Colonic mucosa (tissue), 4 donors: ENCODE measurements at regions not wholly inside any gene's neighbourhood (a gene's known extent, or its start where the extent isn't known, plus 50 kb on each side); places are given as distances from the start of the nearest gene placed in this dataset.

Experiments
- DNase-seq: peaks from one replicate; pipeline ENCODE4 v3.0.0-alpha.2; 2020
- H3K27ac ChIP-seq: fragments of 200-600 bp; one replicate; pipeline ENCODE4 v1.8.0; 2021
- H3K27me3 ChIP-seq: fragments of 200-600 bp; one replicate; pipeline ENCODE4 v1.8.0; 2021
- H3K36me3 ChIP-seq: fragments of 200-600 bp; one replicate; pipeline ENCODE4 v1.8.0; 2021
- H3K4me1 ChIP-seq: fragments of 200-600 bp; one replicate; pipeline ENCODE4 v1.8.0; 2021; ENCODE audit warnings: mild to moderate bottlenecking
- H3K4me3 ChIP-seq: fragments of 200-600 bp; one replicate; pipeline ENCODE4 v1.8.0; 2021
- H3K9ac ChIP-seq, 2 donors: one replicate each; pipeline ENCODE4 v1.7.0; 2013; ENCODE audit warnings: control low read depth in 2 of 2, low read depth in 2 of 2, low read length in 2 of 2
- H3K9me3 ChIP-seq: fragments of 200-600 bp; one replicate; pipeline ENCODE4 v1.8.0; 2021
- intact Hi-C: fragments of 100-400 bp; cut with DNase I; formaldehyde crosslinking; loops from one replicate; pipeline ENCODE4 v1.14.1; 2022
- TF ChIP-seq, protein P1 (sequence below): fragments of 200-600 bp; IDR thresholded peaks from one replicate; pipeline ENCODE4 v1.8.0; 2022; ENCODE audit warnings: antibody characterized with exemption, mild to moderate bottlenecking
- donor health status: healthy.
- donor health status: DM: no; HTN: no; CAD: no.
- donor health status: DM: no; HTN: no; CAD: no.

DNA sequence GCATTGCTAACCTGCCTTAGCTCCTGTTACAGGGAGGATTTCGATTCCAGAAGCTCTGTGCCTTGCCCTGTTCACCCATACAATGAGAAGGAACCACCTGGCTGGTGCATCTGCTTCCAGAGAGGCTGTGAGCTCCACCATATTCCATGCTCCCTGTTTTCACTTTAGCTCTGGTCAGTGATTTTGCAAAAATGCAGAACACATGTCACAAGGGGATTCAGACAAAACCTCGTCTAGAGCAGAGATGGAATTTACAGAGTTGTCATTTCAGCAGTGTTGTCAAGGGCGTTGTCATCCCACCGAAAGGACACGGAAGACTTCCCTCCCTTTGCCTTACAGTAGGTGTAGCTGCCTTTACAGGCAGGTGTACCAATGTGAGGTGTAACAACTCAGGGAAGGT is 223.0 kb upstream of the ARID1B start:
- Histone ChIP-seq H3K36me3 (no peaks in the 10 kb centered on the region), H3K27ac (no peak overlapping the region), H3K9me3 (no peaks in the 10 kb centered on the region), H3K4me3 (no peak overlapping the region), H3K27me3 (no peaks in the 10 kb centered on the region), H3K9ac (no peak overlapping the region), H3K4me1 (no peaks in the 10 kb centered on the region)
- no peak for DNase-seq
- TF ChIP-seq, protein P1, sequence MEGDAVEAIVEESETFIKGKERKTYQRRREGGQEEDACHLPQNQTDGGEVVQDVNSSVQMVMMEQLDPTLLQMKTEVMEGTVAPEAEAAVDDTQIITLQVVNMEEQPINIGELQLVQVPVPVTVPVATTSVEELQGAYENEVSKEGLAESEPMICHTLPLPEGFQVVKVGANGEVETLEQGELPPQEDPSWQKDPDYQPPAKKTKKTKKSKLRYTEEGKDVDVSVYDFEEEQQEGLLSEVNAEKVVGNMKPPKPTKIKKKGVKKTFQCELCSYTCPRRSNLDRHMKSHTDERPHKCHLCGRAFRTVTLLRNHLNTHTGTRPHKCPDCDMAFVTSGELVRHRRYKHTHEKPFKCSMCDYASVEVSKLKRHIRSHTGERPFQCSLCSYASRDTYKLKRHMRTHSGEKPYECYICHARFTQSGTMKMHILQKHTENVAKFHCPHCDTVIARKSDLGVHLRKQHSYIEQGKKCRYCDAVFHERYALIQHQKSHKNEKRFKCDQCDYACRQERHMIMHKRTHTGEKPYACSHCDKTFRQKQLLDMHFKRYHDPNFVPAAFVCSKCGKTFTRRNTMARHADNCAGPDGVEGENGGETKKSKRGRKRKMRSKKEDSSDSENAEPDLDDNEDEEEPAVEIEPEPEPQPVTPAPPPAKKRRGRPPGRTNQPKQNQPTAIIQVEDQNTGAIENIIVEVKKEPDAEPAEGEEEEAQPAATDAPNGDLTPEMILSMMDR, result no peak
- intact Hi-C loops, result no loop called here

DNA sequence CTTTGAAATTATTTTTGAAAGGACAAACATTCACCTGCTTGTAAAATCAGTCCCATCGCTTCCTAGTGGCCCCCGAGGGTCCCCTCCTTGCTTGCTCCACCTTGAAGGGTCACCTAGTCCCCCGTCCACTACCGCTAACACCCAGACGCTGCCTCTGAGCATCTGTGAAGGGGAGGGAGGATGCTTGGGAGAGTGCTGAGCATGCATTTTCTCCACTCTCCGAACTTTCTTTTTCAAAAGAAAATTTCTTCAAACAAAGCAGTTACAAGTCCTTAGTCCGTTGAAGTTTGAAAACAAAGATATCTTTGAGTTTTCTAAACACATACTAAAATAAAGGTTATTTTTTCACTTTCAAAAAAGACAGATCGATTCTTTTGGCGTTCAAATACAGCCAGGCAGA is 224.3 kb upstream of the ARID1B start:
- TF ChIP-seq, protein P1, result no peak
- Histone ChIP-seq H3K9me3 (no peaks in the 10 kb centered on the region), H3K9ac (no peak overlapping the region), H3K4me3 (no peak overlapping the region), H3K36me3 (no peaks in the 10 kb centered on the region), H3K27me3 (no peaks in the 10 kb centered on the region), H3K27ac (no peak overlapping the region), H3K4me1 (no peaks in the 10 kb centered on the region)
- intact Hi-C loops, result no loop called here
- no peak for DNase-seq

DNA sequence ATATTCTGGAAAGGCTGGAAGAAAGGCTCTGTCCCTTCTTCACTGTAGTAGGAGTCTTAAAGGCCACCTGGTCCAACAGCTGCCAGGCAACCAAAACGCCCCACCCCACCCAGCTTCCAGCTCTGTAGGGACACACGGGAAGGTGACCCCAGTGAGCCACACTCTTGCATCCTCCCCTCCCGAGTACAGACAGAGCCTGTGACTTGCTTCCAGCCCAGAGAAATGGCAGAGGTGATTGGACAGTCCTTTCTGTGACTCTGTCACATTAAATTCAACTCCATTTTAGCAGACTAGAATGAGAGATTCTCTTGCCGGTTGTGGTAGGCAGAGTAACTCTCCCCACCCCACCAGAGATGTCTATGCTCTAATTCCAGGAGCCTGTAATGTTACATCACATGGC is 226.2 kb upstream of the ARID1B start:
- TF ChIP-seq, protein P1, result no peak
- H3K4me1 ChIP-seq, result no peaks in the 10 kb centered on the region
- intact Hi-C loops, result no loop called here
- H3K9ac ChIP-seq, result no peak overlapping the region
- no peaks in the 10 kb centered on the region for H3K9me3 ChIP-seq
- no peaks in the 10 kb centered on the region for H3K27me3 ChIP-seq
- no peaks in the 10 kb centered on the region for H3K36me3 ChIP-seq
- no peak for DNase-seq
- H3K4me3 ChIP-seq, result no peak overlapping the region
- no peak overlapping the region for H3K27ac ChIP-seq

DNA sequence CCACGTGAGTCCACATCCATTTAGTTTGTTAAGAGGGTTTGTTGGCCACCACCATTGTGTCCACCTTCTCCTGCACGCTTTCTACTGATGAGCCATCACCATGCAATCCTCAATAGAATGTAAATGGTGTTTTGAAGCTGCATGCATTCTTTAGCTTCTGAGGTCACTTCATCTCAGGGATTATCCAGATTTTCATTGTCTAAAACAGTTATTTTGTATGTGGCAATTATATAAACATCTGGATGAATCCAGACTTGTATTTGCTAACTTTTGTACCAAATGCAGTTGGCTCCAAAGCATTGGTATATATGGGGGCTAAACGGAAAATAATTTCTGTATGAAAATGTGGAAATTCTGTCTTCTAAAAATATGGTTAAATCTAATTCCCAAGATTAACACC is 231.2 kb upstream of the ARID1B start:
- intact Hi-C loops, result no loop called here
- H3K27me3 ChIP-seq, result no peaks in the 10 kb centered on the region
- no peak overlapping the region for H3K4me3 ChIP-seq
- DNase-seq, result no peak
- TF ChIP-seq, protein P1, result no peak
- no peak overlapping the region for H3K27ac ChIP-seq
- no peaks in the 10 kb centered on the region for H3K4me1 ChIP-seq
- H3K9me3 ChIP-seq, result no peaks in the 10 kb centered on the region
- H3K36me3 ChIP-seq, result no peaks in the 10 kb centered on the region
- no peak overlapping the region for H3K9ac ChIP-seq

DNA sequence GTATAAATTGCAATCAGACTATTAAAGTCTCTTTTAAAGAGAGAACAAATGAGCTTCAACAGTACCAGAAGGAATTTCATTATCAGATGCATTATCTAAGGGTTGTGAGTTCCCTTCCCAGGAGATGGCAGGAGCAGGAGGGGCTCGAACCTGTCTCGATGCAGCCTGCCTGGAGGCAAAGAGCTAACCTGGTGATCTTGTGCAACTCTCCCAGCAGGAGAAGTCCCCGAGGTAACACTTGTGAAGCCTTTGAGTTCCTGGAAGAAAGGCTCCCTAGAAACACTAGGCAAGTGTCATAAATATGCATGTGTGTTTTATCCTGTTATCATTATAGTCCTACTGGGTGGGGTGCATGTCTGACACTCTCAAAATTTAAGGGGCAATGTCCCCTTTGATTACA is 232.2 kb upstream of the ARID1B start:
- H3K4me3 ChIP-seq, result no peak overlapping the region
- H3K36me3 ChIP-seq, result no peaks in the 10 kb centered on the region
- H3K4me1 ChIP-seq, result no peaks in the 10 kb centered on the region
- H3K9me3 ChIP-seq, result no peaks in the 10 kb centered on the region
- no peaks in the 10 kb centered on the region for H3K27me3 ChIP-seq
- no peak for DNase-seq
- intact Hi-C loops, result no loop called here
- TF ChIP-seq, protein P1, result no peak
- no peak overlapping the region for H3K9ac ChIP-seq
- H3K27ac ChIP-seq, result no peak overlapping the region

DNA sequence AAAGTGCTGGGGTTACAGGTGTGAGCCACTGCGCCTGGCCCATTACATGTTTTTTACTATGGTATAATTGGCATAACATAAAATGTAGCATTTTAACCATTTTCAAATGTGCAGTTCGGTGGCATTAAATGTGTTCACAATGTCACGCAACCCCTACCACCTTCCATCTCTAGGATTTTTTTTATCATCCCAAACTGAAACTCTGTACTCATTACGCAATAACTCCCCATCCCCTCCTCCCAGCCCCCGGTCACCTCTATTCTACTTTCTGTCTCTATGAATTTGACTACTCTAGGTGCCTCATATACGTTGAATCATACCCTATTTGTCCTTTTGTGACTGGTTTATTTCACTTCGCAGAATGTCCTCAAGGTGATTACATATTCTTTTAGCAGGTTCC is 233.1 kb upstream of the ARID1B start:
- Histone ChIP-seq H3K27me3 (no peaks in the 10 kb centered on the region), H3K9ac (no peak overlapping the region), H3K4me3 (no peak overlapping the region), H3K36me3 (no peaks in the 10 kb centered on the region), H3K27ac (no peak overlapping the region), H3K9me3 (no peaks in the 10 kb centered on the region), H3K4me1 (no peaks in the 10 kb centered on the region)
- intact Hi-C loops, result no loop called here
- TF ChIP-seq, protein P1, result no peak
- DNase-seq, result no peak
